ENCODE measurements at regions not wholly inside any gene's neighbourhood (a gene's known extent, or its start where the extent isn't known, plus 50 kb on each side); places are given as distances from the start of the nearest gene placed in this dataset.

- no peak for DNase-seq (ENCODE audit: low read depth)
Measured at GRCh38 chr4:53775381-53775780, 184.1 kb upstream of the LNX1 start.

- no peak for DNase-seq (ENCODE audit: low read depth)
Measured at GRCh38 chr4:53771326-53771725, 180.0 kb upstream of the LNX1 start.

GRCh38 chr4:53767482-53767881 is 176.2 kb upstream of the LNX1 start:
- no peak for DNase-seq (ENCODE audit: low read depth)

- DNase-seq (ENCODE audit: low read depth): no peak
Measured at GRCh38 chr4:53764761-53765490, 173.6 kb upstream of the LNX1 start.

- DNase-seq (ENCODE audit: low read depth): no peak
Measured at GRCh38 chr4:53763813-53764597, 172.7 kb upstream of the LNX1 start.

GRCh38 chr4:53755656-53756055 is 164.4 kb upstream of the LNX1 start:
- no peak for DNase-seq (ENCODE audit: low read depth)

- no peak for DNase-seq (ENCODE audit: low read depth)
Measured at GRCh38 chr4:53752124-53752523, 160.8 kb upstream of the LNX1 start.

GRCh38 chr4:53748328-53748772 is 157.1 kb upstream of the LNX1 start:
- no peak for DNase-seq (ENCODE audit: low read depth)

- no peak for DNase-seq (ENCODE audit: low read depth)
Measured at GRCh38 chr4:53747401-53747800, 156.1 kb upstream of the LNX1 start.

- DNase-seq (ENCODE audit: low read depth): no peak
Measured at GRCh38 chr4:53744446-53745160, 153.3 kb upstream of the LNX1 start.

GRCh38 chr4:53734584-53735353 is 143.5 kb upstream of the LNX1 start:
- no peak for DNase-seq (ENCODE audit: low read depth)

GRCh38 chr4:53734182-53734581 is 142.9 kb upstream of the LNX1 start:
- DNase-seq (ENCODE audit: low read depth): no peak

GRCh38 chr4:53732661-53733060 is 141.4 kb upstream of the LNX1 start:
- no peak for DNase-seq (ENCODE audit: low read depth)

GRCh38 chr4:53730031-53730805 is 138.9 kb upstream of the LNX1 start:
- DNase-seq (ENCODE audit: low read depth): no peak

GRCh38 chr4:53722110-53722509 is 130.8 kb upstream of the LNX1 start:
- DNase-seq (ENCODE audit: low read depth): no peak

GRCh38 chr4:53721263-53721662 is 130.0 kb upstream of the LNX1 start:
- no peak for DNase-seq (ENCODE audit: low read depth)

GRCh38 chr4:53720776-53721175 is 129.5 kb upstream of the LNX1 start:
- DNase-seq (ENCODE audit: low read depth): no peak

GRCh38 chr4:53717064-53717549 is 125.8 kb upstream of the LNX1 start:
- DNase-seq (ENCODE audit: low read depth): no peak

- no peak for DNase-seq (ENCODE audit: low read depth)
Measured at GRCh38 chr4:53716471-53717063, 125.3 kb upstream of the LNX1 start.

- DNase-seq (ENCODE audit: low read depth): no peak
Measured at GRCh38 chr4:53716011-53716410, 124.7 kb upstream of the LNX1 start.

All from stimulated activated CD8-positive, alpha-beta memory T cell treated with anti-CD3 and anti-CD28 coated beads, Interleukin-12 subunit alpha, Interleukin-12 subunit beta, amount 100 ng/mL, for 1 hour (primary cell).